Vagina (tissue), 2 donors: ENCODE measurements at regions not wholly inside any gene's neighbourhood (a gene's known extent, or its start where the extent isn't known, plus 50 kb on each side); places are given as distances from the start of the nearest gene placed in this dataset.

Experiments
- CTCF ChIP-seq, 3 experiments: fragments of 450-650 bp in 2 of 3; fragments of 200-600 bp in 1 of 3; sonication (generic) in 1 of 3; IDR thresholded peaks; one replicate each; pipeline ENCODE4 v1.5.1; 2017 to 2019; ENCODE audit warnings: antibody characterized with exemption in 3 of 3, mild to moderate bottlenecking in 2 of 3, moderate library complexity in 2 of 3
- POLR2A ChIP-seq, 2 donors: fragments of 450-650 bp; IDR thresholded peaks; one replicate each; pipeline ENCODE4 v1.6.1; 2017; ENCODE audit warnings: antibody characterized with exemption in 2 of 2, mild to moderate bottlenecking in 2 of 2, moderate library complexity in 2 of 2
- POLR2AphosphoS5 ChIP-seq, 2 donors: sonication (generic); formaldehyde crosslinking; IDR thresholded peaks; one replicate each; pipeline ENCODE4 v1.9.0; 2017; ENCODE audit warnings: antibody characterized with exemption in 2 of 2, mild to moderate bottlenecking in 2 of 2, low read depth in 1 of 2; ENCODE audit not compliant: insufficient read depth in 1 of 2

- TF ChIP-seq POLR2A (IDR thresholded peaks at IDR 0.05) (no peak), CTCF (IDR thresholded peaks at IDR 0.05) (no peak), POLR2AphosphoS5 (IDR thresholded peaks at IDR 0.05; ENCODE audit: insufficient read depth in 1 of 2, low read depth in 1 of 2) (no peak)
Measured at GRCh38 chr21:19998453-19998852, 999.8 kb upstream of the NCAM2 start.
